WTC11 (cell line): ENCODE measurements at regions not wholly inside any gene's neighbourhood (a gene's known extent, or its start where the extent isn't known, plus 50 kb on each side); places are given as distances from the start of the nearest gene placed in this dataset.

Source experiments
- ATAC-seq: fragments of 200-7000 bp; cut with Tn5 transposase; 2 replicates; pipeline ENCODE4 v1.10.0; 2021; ENCODE audit warnings: mild to moderate bottlenecking, moderate library complexity
- CTCF ChIA-PET: fragments of 300-600 bp; sonication (Branson Sonifier 250); formaldehyde crosslinking; loops from one replicate; lab custom pipeline; 2021; ENCODE audit warnings: antibody characterized with exemption; lab: Charles Lee
- POLR2A ChIA-PET: fragments of 350-600 bp; sonication (Branson Sonifier 250); formaldehyde crosslinking; loops from one replicate; lab custom pipeline; 2021; ENCODE audit warnings: antibody characterized with exemption; lab: Charles Lee
- DNase-seq: peaks from one replicate; pipeline ENCODE4 v3.0.0; 2021; ENCODE audit warnings: low spot score
- H3K27ac Mint-ChIP-seq: 2 replicates; pipeline ENCODE4 v1.8.0; 2021; ENCODE audit warnings: mixed read lengths
- H3K27me3 Mint-ChIP-seq: 2 replicates; pipeline ENCODE4 v1.8.0; 2021; ENCODE audit warnings: low read depth, mild to moderate bottlenecking, moderate library complexity, mixed read lengths
- H3K36me3 Mint-ChIP-seq: 2 replicates; pipeline ENCODE4 v1.8.0; 2021; ENCODE audit warnings: mixed read lengths
- H3K4me1 Mint-ChIP-seq: 2 replicates; pipeline ENCODE4 v1.8.0; 2022; ENCODE audit warnings: mixed read lengths
- H3K4me3 Mint-ChIP-seq: 2 replicates; pipeline ENCODE4 v1.8.0; 2021; ENCODE audit warnings: mild to moderate bottlenecking, moderate library complexity, mixed read lengths
- H3K9me3 Mint-ChIP-seq: 2 replicates; pipeline ENCODE4 v1.8.0; 2021; ENCODE audit warnings: mixed read lengths
- EMX1 ChIP-seq: fragments of 250-450 bp; sonication (Bioruptor Pico); IDR thresholded peaks from 2 replicates; pipeline ENCODE4 v1.8.0; 2021; ENCODE audit warnings: mild to moderate bottlenecking
- ESRRA ChIP-seq: sonication (generic); formaldehyde crosslinking; IDR thresholded peaks from 2 replicates; pipeline ENCODE4 v1.8.1; 2022; ENCODE audit warnings: mild to moderate bottlenecking, missing genetic modification reagents, borderline replicate concordance
- ETV6 ChIP-seq: sonication (generic); formaldehyde crosslinking; IDR thresholded peaks from 2 replicates; pipeline ENCODE4 v1.8.1; 2022; ENCODE audit warnings: mild to moderate bottlenecking, missing genetic modification reagents
- GTF2I ChIP-seq: fragments of 250-450 bp; sonication (Bioruptor Pico); conservative IDR thresholded peaks from 2 replicates; pipeline ENCODE4 v1.4.0; 2021; ENCODE audit warnings: mild to moderate bottlenecking
- KAT7 ChIP-seq: sonication (generic); formaldehyde crosslinking; IDR thresholded peaks from 2 replicates; pipeline ENCODE4 v1.8.1; 2023; ENCODE audit warnings: missing genetic modification reagents, mild to moderate bottlenecking, borderline replicate concordance
- MXD4 ChIP-seq: fragments of 250-450 bp; sonication (Bioruptor Pico); IDR thresholded peaks from 2 replicates; pipeline ENCODE4 v1.8.0; 2021; ENCODE audit warnings: mild to moderate bottlenecking, moderate library complexity, borderline replicate concordance
- NFYB ChIP-seq: sonication (generic); formaldehyde crosslinking; conservative IDR thresholded peaks from 2 replicates; pipeline ENCODE4 v1.8.0; 2022; ENCODE audit warnings: low read depth, missing genetic modification reagents
- OVOL2 ChIP-seq: fragments of 250-450 bp; sonication (Bioruptor Pico); IDR thresholded peaks from 2 replicates; pipeline ENCODE4 v1.9.0; 2021; ENCODE audit warnings: mild to moderate bottlenecking, borderline replicate concordance
- ZNF263 ChIP-seq: sonication (generic); formaldehyde crosslinking; IDR thresholded peaks from 2 replicates; pipeline ENCODE4 v1.8.1; 2022; ENCODE audit warnings: low read depth, mild to moderate bottlenecking, moderate library complexity, missing genetic modification reagents
- ZNF416 ChIP-seq: fragments of 250-450 bp; sonication (Bioruptor Pico); IDR thresholded peaks from 2 replicates; pipeline ENCODE4 v1.9.0; 2021; ENCODE audit warnings: mild to moderate bottlenecking, inconsistent platforms
- TF ChIP-seq, protein P1 (sequence below): sonication (generic); formaldehyde crosslinking; IDR thresholded peaks from 2 replicates; pipeline ENCODE4 v1.8.0; 2022; ENCODE audit warnings: mild to moderate bottlenecking, missing genetic modification reagents
- TF ChIP-seq, protein P2 (sequence below): sonication (generic); formaldehyde crosslinking; IDR thresholded peaks from 2 replicates; pipeline ENCODE4 v1.8.1; 2022; ENCODE audit warnings: low read depth, mild to moderate bottlenecking, moderate library complexity, missing genetic modification reagents, borderline replicate concordance
- TF ChIP-seq, protein P3 (sequence below): sonication (generic); formaldehyde crosslinking; IDR thresholded peaks from 2 replicates; pipeline ENCODE4 v1.8.0; 2023; ENCODE audit warnings: missing genetic modification reagents
- TF ChIP-seq, protein P4 (sequence below): sonication (generic); formaldehyde crosslinking; IDR thresholded peaks from 2 replicates; pipeline ENCODE4 v1.8.1; 2023; ENCODE audit warnings: mild to moderate bottlenecking, missing genetic modification reagents
- TF ChIP-seq, protein P5 (sequence below): fragments of 250-450 bp; sonication (Bioruptor Pico); IDR thresholded peaks from 2 replicates; pipeline ENCODE4 v1.9.0; 2021; ENCODE audit warnings: moderate library complexity, mild to moderate bottlenecking, inconsistent platforms, borderline replicate concordance
- TF ChIP-seq, protein P6 (sequence below): sonication (generic); formaldehyde crosslinking; IDR thresholded peaks from 2 replicates; pipeline ENCODE4 v1.8.1; 2023; ENCODE audit warnings: mild to moderate bottlenecking, missing genetic modification reagents, borderline replicate concordance
- TF ChIP-seq, protein P7 (sequence below): fragments of 250-450 bp; sonication (Bioruptor Pico); IDR thresholded peaks from 2 replicates; pipeline ENCODE4 v2.1.2; 2022; ENCODE audit warnings: mild to moderate bottlenecking, moderate library complexity
- TF ChIP-seq, protein P8 (sequence below): fragments of 250-450 bp; sonication (Bioruptor Pico); conservative IDR thresholded peaks from 2 replicates; pipeline ENCODE4 v1.9.0; 2021; ENCODE audit warnings: mild to moderate bottlenecking
- TF ChIP-seq, protein P9 (sequence below): sonication (generic); formaldehyde crosslinking; IDR thresholded peaks from 2 replicates; pipeline ENCODE4 v1.8.1; 2022; ENCODE audit warnings: mild to moderate bottlenecking, moderate library complexity, missing genetic modification reagents

DNA sequence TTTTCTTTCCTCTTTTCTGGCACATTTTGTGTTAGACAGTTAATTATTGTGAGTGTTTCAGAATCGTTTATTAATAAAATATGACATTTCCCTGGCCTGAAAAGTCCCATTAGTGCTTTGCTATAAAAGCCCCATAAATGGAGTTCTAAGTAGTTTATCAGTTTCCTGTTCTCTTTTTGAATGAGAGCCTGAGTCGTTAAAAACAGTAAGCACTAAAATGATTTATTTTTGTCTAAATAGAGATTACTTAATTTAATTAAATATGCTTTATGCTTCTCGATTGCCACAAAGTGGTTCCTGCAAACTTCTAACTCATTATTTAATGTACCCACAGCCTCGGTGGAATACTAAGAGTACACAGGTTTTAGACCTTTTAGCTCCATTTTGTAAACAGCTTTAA lies 577.9 kb downstream of the C6orf118 start (continued):
- TF ChIP-seq, protein P1, sequence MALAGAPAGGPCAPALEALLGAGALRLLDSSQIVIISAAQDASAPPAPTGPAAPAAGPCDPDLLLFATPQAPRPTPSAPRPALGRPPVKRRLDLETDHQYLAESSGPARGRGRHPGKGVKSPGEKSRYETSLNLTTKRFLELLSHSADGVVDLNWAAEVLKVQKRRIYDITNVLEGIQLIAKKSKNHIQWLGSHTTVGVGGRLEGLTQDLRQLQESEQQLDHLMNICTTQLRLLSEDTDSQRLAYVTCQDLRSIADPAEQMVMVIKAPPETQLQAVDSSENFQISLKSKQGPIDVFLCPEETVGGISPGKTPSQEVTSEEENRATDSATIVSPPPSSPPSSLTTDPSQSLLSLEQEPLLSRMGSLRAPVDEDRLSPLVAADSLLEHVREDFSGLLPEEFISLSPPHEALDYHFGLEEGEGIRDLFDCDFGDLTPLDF (CRISPR knock-in tag): no peak
- TF ChIP-seq, all 79 proteins: peak for 0

DNA sequence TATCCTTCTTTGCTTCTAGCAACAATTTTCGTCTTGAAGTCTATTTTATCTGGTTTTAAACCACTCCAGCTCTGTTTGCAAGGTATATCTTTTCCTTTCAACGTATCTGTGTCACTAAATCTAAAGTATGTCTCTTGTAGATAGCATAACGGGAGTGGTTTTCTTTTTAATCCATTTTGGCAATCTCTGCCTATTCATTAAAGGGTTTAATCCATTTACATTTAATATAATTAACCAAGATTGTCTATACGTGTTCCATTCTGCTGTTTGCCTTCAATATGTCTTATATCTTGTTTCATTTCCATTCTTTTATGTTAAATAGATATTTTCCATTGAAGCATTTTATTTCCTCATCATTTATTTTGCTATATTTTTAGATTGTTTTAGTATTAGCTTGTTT lies 587.9 kb downstream of the C6orf118 start:
- Mint-ChIP-seq H3K27ac (no peak overlapping the region), H3K4me3 (no peak overlapping the region), H3K27me3 (no peaks in the 10 kb centered on the region), H3K9me3 (peaks cover 52% of the 10 kb centered on the region), H3K36me3 (peaks cover 27% of the 10 kb centered on the region), H3K4me1 (no peaks in the 10 kb centered on the region)
- POLR2A ChIA-PET: no interaction called here
- ATAC-seq (no peak), DNase-seq (no peak)
- TF ChIP-seq OVOL2 (CRISPR knock-in tag): no peak
- TF ChIP-seq MXD4 (CRISPR knock-in tag): no peak
- no peak for TF ChIP-seq ESRRA (CRISPR knock-in tag)
- TF ChIP-seq, protein P2, sequence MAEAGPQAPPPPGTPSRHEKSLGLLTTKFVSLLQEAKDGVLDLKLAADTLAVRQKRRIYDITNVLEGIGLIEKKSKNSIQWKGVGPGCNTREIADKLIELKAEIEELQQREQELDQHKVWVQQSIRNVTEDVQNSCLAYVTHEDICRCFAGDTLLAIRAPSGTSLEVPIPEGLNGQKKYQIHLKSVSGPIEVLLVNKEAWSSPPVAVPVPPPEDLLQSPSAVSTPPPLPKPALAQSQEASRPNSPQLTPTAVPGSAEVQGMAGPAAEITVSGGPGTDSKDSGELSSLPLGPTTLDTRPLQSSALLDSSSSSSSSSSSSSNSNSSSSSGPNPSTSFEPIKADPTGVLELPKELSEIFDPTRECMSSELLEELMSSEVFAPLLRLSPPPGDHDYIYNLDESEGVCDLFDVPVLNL (CRISPR knock-in tag): no peak
- no peak for TF ChIP-seq ETV6
- TF ChIP-seq KAT7 (CRISPR knock-in tag): no peak
- no peak for TF ChIP-seq NFYB
- TF ChIP-seq, protein P3, sequence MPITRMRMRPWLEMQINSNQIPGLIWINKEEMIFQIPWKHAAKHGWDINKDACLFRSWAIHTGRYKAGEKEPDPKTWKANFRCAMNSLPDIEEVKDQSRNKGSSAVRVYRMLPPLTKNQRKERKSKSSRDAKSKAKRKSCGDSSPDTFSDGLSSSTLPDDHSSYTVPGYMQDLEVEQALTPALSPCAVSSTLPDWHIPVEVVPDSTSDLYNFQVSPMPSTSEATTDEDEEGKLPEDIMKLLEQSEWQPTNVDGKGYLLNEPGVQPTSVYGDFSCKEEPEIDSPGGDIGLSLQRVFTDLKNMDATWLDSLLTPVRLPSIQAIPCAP (CRISPR knock-in tag): no peak
- TF ChIP-seq EMX1 (CRISPR knock-in tag): no peak
- no peak for TF ChIP-seq GTF2I
- TF ChIP-seq, protein P4, sequence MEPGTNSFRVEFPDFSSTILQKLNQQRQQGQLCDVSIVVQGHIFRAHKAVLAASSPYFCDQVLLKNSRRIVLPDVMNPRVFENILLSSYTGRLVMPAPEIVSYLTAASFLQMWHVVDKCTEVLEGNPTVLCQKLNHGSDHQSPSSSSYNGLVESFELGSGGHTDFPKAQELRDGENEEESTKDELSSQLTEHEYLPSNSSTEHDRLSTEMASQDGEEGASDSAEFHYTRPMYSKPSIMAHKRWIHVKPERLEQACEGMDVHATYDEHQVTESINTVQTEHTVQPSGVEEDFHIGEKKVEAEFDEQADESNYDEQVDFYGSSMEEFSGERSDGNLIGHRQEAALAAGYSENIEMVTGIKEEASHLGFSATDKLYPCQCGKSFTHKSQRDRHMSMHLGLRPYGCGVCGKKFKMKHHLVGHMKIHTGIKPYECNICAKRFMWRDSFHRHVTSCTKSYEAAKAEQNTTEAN (CRISPR knock-in tag): no peak
- CTCF ChIA-PET: no interaction called here

DNA sequence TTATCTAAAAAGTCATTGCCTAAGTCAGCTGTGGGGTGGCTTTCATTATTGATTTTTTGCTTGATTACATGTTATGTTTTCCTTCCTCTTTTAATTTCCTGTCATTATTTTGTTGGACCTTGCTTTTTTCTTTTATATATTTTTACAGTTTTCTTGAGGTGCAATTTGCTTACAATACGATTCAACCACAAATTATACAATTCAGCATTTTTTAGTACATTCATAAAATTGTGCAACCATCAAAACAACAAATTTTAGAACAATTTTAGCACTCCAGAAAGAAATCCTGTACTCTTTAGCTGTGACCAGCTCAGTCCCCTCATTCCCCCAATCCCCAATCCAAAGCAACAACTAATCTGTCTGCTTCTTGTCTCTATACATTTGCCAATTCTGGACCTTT lies 608.9 kb downstream of the C6orf118 start:
- H3K27ac Mint-ChIP-seq: no peak overlapping the region
- H3K9me3 Mint-ChIP-seq: peaks cover 8% of the 10 kb centered on the region
- H3K27me3 Mint-ChIP-seq: no peaks in the 10 kb centered on the region
- no peak for DNase-seq
- H3K4me1 Mint-ChIP-seq: peaks cover 12% of the 10 kb centered on the region
- POLR2A ChIA-PET: no interaction called here
- no peak for ATAC-seq
- no peak overlapping the region for H3K4me3 Mint-ChIP-seq
- CTCF ChIA-PET: no interaction called here
- peaks cover 4% of the 10 kb centered on the region; the same call in 1 of the 2 replicates for H3K36me3 Mint-ChIP-seq
- TF ChIP-seq, protein P5, sequence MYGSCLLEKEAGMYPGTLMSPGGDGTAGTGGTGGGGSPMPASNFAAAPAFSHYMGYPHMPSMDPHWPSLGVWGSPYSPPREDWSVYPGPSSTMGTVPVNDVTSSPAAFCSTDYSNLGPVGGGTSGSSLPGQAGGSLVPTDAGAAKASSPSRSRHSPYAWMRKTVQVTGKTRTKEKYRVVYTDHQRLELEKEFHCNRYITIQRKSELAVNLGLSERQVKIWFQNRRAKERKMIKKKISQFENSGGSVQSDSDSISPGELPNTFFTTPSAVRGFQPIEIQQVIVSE: no peak
- TF ChIP-seq, protein P6, sequence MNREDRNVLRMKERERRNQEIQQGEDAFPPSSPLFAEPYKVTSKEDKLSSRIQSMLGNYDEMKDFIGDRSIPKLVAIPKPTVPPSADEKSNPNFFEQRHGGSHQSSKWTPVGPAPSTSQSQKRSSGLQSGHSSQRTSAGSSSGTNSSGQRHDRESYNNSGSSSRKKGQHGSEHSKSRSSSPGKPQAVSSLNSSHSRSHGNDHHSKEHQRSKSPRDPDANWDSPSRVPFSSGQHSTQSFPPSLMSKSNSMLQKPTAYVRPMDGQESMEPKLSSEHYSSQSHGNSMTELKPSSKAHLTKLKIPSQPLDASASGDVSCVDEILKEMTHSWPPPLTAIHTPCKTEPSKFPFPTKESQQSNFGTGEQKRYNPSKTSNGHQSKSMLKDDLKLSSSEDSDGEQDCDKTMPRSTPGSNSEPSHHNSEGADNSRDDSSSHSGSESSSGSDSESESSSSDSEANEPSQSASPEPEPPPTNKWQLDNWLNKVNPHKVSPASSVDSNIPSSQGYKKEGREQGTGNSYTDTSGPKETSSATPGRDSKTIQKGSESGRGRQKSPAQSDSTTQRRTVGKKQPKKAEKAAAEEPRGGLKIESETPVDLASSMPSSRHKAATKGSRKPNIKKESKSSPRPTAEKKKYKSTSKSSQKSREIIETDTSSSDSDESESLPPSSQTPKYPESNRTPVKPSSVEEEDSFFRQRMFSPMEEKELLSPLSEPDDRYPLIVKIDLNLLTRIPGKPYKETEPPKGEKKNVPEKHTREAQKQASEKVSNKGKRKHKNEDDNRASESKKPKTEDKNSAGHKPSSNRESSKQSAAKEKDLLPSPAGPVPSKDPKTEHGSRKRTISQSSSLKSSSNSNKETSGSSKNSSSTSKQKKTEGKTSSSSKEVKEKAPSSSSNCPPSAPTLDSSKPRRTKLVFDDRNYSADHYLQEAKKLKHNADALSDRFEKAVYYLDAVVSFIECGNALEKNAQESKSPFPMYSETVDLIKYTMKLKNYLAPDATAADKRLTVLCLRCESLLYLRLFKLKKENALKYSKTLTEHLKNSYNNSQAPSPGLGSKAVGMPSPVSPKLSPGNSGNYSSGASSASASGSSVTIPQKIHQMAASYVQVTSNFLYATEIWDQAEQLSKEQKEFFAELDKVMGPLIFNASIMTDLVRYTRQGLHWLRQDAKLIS: no peak
- TF ChIP-seq, protein P7, sequence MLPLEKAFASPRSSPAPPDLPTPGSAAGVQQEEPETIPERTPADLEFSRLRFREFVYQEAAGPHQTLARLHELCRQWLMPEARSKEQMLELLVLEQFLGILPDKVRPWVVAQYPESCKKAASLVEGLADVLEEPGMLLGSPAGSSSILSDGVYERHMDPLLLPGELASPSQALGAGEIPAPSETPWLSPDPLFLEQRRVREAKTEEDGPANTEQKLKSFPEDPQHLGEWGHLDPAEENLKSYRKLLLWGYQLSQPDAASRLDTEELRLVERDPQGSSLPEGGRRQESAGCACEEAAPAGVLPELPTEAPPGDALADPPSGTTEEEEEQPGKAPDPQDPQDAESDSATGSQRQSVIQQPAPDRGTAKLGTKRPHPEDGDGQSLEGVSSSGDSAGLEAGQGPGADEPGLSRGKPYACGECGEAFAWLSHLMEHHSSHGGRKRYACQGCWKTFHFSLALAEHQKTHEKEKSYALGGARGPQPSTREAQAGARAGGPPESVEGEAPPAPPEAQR (CRISPR knock-in tag): no peak
- TF ChIP-seq ZNF416 (no peak), ZNF263 (CRISPR knock-in tag) (no peak)
- TF ChIP-seq, protein P8, sequence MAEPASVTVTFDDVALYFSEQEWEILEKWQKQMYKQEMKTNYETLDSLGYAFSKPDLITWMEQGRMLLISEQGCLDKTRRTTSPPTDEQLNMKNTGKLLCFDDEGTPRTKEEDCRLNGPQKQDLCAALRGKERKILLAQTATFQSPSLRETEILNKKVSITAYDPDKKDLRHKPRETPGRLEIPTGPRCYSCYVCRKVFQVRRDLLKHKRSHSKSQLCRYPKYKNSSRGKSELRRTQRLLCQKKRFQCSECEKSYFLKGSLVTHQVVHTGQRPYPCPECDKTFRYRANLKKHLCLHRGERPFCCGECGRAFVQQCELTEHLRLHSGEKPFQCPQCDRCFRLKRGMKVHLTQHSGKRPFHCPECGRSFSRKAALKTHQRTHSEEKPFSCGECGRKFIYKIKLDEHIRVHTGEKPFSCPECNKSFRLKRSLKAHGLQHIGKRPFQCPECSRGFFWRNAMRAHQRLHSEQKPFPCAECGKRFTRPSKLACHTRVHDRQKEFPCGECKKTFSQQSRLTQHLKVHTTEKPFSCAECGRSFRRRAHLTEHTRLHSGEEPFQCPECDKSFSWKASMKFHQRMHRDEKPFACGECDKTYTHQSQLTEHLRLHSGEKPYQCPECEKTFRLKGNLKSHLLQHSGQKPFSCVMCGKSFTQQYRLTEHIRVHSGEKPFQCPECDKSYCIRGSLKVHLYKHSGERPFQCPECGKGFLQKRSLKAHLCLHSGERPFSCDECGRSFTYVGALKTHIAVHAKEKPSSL (CRISPR knock-in tag): no peak
- TF ChIP-seq, protein P9, sequence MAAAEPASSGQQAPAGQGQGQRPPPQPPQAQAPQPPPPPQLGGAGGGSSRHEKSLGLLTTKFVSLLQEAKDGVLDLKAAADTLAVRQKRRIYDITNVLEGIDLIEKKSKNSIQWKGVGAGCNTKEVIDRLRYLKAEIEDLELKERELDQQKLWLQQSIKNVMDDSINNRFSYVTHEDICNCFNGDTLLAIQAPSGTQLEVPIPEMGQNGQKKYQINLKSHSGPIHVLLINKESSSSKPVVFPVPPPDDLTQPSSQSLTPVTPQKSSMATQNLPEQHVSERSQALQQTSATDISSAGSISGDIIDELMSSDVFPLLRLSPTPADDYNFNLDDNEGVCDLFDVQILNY (CRISPR knock-in tag): no peak
- TF ChIP-seq, protein P3 (CRISPR knock-in tag): no peak
